T1000 (cell line): ENCODE measurements at regions not wholly inside any gene's neighbourhood (a gene's known extent, or its start where the extent isn't known, plus 50 kb on each side); places are given as distances from the start of the nearest gene placed in this dataset.
"Not testable (repeated sequence)": the region's sequence is repeated elsewhere in the genome, so short reads cannot be mapped to it uniquely, and the experiment has no call there.

Experiments used
- DNase-seq: peaks from one replicate; lab custom pipeline; 2025; ENCODE audit warnings: mixed read lengths; lab: John Stamatoyannopoulos, UW

DNA sequence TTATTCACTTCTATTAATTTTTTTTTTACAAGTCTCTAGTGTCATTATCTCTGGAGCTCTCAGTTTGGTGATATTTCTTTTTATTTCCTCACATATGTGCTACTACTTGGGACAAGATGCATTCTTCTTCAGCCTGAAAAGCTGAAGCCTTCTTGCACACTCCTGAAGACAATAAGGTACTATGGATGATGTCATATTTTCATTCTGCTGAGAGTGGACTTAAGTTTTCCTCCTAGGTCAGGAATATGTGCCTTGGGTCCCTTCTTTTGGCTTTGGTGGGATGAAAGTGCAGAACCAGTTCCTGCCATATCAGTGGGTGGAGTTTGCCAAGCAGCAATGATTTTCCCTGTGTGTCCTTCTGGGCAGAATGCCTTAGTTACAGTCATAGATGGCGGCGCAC is 188.7 kb upstream of the EYA4 start:
- DNase-seq, result no peak

DNA sequence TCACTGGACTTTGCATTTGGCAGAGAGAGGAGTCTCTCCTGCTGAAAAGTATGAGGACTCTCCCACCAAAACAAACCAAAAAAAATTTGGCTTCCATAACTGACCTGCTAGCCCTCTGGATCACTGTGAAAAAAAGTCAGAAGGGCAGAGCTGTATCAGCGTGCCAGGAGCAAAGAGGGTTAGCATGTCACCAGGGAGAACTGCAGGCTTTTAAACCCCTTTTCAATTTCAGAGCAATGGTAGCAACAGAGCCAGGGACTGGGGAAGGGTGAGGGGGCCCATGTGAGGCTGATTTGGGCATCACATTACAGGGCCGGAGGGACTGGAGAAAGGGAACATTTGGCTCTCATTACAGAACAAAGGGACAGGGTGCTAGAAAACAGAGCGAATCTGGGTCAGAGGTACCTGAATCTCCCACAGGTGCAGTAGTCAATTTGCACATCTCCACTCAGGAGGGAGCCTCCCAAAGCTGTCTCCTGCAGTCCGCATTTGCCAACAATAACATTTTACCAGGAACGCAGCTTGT is 185.7 kb upstream of the EYA4 start:
- no peak for DNase-seq

DNA sequence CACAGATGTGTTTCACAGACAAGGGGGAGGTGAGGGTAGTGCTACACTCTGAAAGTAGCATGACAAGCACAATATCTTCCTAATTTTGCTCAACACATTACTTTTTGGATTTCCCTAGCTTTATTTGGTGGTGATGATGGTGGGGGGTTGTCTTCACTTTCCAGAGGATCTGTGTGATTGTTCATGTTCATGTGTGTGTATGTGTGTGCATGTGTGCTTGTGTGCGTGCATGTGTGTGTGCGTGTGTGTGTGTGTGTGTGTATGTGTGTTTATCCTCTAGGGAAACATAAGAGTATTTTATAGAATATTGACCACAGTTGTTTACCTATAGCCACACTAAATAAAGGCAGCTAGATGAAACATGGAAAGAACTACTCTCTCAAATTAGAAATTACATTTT is 183.8 kb upstream of the EYA4 start:
- no peak for DNase-seq

- DNase-seq, result no peak
Measured at GRCh38 chr6:133062077-133062476, 179.1 kb upstream of the EYA4 start.

- no peak for DNase-seq
Measured at GRCh38 chr6:133062696-133063306, 178.4 kb upstream of the EYA4 start.

DNA sequence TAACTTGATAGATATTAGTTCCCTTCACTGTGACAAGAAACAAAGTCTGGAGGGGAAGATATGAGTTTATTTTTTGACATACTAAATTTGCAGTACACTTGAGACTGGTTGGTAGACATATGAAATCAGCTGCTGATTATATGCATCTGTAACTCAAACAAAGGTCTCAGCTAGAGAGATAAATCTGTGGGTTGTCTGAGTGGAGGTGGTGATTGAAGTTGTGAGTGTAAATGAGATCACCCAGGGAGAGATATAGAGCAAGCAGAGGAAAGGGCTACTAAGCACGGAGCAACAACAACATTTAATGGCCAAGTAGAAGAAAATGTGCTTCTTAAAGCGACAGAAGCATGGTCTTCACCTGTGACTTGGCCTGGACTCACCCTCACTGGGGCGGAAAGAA is 173.2 kb upstream of the EYA4 start:
- DNase-seq, result no peak

DNA sequence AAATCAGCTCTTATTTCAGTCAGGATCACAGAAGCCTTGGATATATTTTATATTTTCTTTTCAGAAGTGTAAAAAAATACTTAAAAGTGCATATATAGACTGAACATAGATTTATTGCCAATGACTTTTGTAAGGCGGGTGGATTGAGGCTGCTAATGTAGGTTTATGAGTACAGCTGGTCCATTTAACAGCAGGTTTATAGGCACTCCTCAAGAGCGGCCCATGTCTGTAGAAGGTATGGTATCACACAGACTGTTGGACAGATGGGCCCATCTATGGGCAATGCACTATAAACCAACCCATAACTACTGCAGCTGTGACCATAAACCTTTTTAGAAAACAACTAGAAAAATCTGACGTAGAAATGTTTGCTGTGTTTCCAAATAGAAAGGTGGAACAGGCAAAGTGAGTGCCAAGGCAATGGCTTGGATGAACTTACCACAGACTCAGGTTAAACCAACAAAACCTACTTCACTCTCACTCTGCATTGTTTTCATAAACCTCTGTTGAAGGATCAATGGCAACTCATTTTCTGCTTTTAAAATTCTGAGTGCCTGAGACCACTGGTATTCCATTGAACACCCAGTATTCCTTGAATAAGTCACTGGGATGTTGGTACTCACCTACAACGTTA is 170.6 kb upstream of the EYA4 start:
- DNase-seq, result no peak

DNA sequence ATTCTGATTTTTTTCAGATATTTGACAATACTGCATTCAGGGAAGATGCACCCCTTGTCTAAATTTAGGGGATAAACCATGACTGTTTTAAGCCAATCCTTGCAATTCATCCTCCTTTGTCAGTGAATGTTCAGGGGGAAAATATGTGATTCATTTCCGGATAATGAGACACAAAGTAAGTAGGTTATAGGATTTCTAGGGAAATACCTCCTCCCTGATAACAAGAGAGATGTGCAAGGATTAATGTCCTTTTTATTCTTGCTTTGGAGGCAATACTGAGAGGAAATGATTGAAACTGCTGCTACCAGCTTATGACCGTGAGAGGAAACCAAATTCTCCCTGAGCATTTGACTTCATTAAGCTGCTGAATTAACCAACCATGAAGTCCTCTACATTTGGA is 161.3 kb upstream of the EYA4 start:
- no peak for DNase-seq

DNA sequence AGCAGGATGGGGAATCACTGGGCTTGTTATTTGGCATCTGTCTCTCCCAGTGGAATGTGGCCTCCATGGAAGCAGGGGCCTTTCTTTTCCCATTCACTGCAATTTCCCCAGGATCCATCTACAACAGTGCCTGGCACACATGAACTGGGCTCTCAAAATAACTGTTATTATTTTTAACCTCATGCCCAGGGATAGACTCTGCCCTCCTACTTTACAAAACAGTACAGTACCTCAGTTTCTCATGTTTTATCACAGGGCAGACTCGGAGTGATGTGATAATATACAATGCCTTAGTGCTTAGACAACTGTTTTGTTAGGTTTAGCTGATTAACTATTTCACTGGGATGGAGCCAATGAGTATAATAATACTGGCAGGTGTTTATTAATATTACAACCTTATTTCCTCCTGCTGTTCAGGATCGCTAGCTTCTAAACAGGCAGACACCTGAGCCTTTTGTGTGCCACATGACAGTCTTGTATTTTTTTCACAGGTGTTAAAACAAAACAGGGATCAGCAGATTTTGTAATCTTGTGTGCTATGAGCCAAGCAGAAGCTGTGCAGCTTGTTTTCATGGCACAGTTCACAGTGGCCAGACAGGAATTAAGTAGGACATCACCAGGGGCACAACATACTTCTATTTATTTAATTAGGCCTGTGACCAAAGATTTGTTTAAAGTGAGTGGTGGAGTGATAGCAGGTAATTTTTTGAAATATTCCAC is 157.7 kb upstream of the EYA4 start:
- DNase-seq, result no peak

DNA sequence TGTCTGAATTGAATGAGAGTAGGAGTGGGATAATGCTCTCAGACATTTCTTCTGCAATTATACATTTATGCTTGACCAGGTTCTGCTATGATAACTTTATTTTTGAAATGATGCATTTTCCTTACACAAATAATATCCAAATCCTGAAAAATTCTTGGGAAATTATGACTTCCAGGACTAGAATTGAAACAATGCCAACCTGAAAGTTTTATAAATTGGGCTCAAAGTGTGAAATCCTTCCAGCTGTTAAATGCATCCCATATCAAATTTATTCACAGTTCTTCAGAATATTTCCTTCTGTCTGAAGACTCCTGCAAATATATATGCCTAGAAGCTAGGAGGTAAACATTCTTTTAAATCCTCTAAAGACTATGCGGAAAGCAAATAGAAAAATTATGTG is 155.7 kb upstream of the EYA4 start:
- DNase-seq, result no peak

DNA sequence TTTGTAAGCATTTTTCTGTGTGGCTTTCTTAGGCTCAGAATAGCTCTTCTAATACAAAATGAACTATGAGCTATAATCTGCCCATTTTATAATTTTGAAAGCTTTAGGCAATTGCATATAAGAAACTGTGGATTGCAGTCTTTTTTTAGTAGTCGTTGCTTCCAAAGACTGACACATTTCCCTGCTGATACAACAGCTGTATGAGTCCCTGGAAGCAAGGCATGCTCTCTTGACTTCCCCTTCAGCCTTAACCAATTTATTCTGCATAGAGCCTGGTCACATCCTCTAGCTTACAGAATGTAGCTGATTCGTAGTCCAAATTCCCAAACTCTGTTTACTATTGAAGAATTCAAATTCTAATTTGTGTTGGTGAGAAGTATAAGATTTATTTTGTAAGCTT is 155.3 kb upstream of the EYA4 start:
- no peak for DNase-seq

DNA sequence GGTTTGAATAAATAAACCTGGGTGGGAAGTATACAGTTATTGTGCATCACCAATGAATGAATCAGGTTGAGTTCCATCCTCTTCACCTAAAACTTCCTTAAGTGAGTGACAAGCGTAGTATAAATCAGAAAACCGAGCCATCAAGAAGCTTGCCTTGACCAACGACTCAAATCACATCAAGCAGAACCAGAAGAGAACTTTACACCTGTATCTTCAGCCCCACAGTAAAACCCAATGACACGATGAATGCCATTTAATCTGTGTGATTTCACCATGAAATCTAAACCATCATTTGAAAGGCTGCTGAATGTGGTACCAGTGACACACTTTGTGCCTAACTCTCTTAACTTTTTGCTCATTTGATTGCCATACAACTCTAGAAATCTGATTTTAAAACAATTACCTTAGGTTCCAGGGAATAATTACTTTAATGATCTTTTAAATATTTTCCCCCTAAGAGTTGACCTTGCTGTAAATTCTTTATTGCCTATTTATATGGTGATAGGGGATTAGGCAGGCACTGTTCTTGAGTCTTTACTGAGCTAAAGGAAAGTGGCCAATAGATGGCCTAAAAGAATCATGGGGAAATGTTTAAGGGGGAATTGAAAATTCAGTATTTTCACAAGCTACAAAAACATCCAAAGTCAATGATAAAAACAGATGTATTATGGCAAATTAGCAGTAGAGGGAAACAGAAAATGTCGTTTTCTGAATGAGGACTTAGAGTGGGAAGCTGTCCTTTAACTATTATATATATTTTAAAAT is 152.0 kb upstream of the EYA4 start:
- no peak for DNase-seq

- no peak for DNase-seq
Measured at GRCh38 chr6:133092199-133092598, 149.0 kb upstream of the EYA4 start.

GRCh38 chr6:133092771-133093170 is 148.4 kb upstream of the EYA4 start:
- no peak for DNase-seq

GRCh38 chr6:133093211-133093610 is 147.9 kb upstream of the EYA4 start:
- DNase-seq, result not testable (repeated sequence)

DNA sequence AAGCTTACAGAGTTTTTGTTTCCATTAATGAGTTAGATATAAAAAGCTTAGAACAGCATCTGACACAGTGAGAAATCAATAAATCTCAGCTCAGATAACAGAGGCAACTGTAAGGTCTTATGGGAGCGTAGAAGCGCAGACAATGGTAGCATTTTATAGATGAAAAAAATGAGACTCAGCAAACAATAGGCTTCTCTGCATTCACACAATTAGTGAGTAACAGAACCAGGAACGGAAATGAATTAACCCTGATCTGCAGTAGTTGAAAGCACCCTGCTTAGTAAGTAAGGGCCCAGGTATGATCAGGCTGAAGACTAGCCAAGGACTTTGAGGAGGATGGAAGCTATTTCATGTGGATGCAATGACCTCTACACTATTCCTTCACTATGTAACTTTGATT is 147.2 kb upstream of the EYA4 start:
- no peak for DNase-seq

DNA sequence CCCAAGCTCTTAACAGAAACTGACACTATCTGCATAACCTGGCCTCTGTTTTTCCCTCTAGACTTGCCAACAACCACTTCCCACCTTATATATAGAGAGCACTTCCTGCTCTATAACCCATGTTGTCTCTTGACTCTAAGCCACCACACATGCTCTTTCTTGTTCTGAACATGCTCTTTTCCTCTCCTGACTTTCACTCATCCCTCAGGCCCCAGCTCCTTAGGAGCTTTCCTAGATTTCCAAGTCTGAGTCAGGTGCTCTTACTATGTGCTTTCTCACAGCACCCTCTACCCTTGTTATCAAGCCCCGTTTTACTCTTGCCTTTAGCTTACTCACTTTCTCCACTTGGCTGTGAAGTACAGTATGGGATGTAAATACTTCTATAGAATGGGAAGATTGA is 143.9 kb upstream of the EYA4 start:
- DNase-seq, result no peak

GRCh38 chr6:133099573-133099972 is 141.6 kb upstream of the EYA4 start:
- no peak for DNase-seq

GRCh38 chr6:133100865-133101264 is 140.3 kb upstream of the EYA4 start:
- no peak for DNase-seq

DNA sequence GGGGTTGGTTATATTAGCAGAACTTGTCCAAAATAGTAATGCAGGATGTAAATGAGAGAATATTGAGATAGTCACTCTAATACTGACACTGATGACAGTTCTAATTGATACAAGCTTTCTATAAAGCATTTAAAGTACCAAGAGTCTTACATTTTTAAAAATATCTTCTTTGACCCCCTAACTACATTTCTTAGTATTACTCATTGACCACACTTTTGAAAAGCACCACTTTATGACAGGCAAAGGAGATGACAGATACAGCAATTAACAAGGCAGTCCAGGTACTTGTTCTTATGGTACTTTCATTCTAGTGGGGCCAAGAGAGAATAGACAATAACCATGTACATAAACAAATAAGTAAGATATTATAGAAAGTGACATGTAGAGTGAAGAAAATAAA is 139.4 kb upstream of the EYA4 start:
- no peak for DNase-seq

- DNase-seq, result no peak
Measured at GRCh38 chr6:133106934-133107333, 134.2 kb upstream of the EYA4 start.

- DNase-seq, result no peak
Measured at GRCh38 chr6:133108419-133108818, 132.7 kb upstream of the EYA4 start.

DNA sequence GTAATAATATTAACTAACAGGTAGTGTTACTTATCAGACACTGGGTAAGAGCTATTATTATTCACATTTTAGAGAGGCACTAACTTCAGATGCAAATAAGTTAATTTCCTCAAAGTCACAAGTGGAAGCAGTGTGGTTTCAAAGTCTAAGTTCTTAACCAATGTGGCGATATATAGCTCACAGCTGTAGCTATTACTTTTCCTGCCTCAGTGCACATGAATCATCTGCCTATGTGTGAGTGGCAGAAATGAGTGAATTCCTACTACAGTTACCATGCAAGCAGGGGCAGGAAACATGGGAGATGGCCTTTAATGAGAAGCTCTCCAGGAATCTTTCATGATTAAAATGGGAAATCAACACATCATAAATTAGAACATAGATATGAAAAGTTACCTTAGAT is 126.2 kb upstream of the EYA4 start:
- DNase-seq, result no peak
